ENCODE measurements at regions not wholly inside any gene's neighbourhood (a gene's known extent, or its start where the extent isn't known, plus 50 kb on each side); places are given as distances from the start of the nearest gene placed in this dataset.

GRCh38 chr3:63060412-63060811 is 185.2 kb upstream of the CADPS start:
- TF ChIP-seq POLR2A (IDR thresholded peaks at IDR 0.05) (no peak), CTCF (IDR thresholded peaks at IDR 0.05) (no peak)

All from sigmoid colon (tissue), 3 donors.